H4 (cell line): ENCODE measurements at regions not wholly inside any gene's neighbourhood (a gene's known extent, or its start where the extent isn't known, plus 50 kb on each side); places are given as distances from the start of the nearest gene placed in this dataset.

ENCODE experiments used
- DNase-seq: peaks from one replicate; pipeline ENCODE4 v3.0.0-alpha.2; 2015; ENCODE audit warnings: low spot score

DNA sequence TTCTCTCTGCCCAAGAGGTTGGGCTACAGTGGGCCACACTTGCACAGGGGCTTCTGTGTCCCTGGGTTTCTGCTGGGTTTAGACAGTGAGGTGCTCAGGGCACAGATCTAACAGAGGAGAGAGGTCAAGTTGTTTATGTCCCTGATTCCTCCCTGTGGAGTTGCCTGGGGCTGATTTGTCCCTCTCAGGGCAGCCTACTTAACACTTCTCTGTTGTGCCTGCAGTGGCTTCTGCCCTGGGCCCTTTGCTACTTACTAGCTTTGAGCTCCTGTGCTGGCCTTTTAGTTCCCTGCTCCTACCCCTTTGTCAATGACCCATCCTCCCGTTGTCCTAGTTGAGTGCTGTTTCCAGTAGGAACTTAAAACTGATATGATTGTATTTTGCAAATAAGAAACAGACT, 114.0 kb upstream of the RGMA start:
- DNase-seq = no peak

- no peak for DNase-seq
These were observed 113.4 kb upstream of the RGMA start for GRCh38 chr15:93202405-93202804.

DNA sequence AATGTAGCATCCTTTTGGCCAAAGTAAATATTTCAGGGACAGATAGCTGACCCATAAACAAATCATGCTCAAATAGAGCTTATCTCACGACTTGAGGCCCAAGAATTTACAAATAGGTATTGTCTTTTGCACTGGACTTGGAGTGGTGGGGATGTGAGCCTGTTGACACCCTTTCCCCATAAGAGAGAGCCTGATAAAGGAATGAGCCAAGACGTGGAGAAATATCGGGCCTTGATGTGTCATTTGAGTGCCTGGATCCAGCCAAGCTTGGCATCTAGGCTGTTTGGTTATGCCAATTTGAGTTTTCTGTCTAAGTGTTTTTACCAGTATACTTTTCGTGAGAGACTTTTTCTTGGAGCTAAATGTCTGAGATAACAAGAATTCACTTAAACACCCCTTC, 112.9 kb upstream of the RGMA start:
- no peak for DNase-seq

- no peak for DNase-seq
These were observed 111.8 kb upstream of the RGMA start for GRCh38 chr15:93200837-93201226.

DNA sequence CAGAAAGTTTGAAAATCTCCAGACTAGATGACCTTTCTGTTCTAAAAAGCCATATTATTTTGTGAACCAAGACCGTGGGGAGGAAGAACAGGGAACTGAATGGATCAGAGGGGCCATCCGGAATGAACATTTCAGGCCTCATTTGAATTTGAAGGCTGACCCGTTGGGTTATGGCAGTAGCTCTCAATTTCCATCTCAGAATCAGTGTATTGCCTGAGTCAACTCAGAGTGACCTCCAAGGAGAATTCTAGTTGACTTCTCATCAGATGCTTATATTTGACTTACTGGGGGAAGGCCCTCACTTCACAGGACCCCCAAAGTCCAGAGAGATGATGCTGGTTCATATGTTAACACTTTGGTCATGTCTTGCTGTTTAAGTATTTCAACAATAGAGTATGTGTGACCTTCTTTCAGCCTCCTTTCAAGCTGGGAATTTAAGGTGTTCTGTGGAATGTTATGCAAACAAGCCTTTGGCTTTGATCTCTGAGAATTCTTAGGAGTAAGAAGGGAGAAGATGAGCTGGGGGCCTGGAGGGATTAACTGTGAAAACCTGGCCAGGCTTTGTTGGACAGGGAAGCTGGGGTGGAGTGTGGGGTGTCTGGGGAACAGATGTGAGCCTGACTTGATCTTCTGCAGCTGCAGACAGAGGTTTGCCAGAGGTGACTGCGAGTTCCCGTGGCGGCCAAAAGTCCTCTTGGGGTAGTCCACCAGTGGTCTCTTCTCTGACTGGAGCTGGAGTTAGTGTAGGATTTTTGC, 111.2 kb upstream of the RGMA start:
- DNase-seq = no peak

DNA sequence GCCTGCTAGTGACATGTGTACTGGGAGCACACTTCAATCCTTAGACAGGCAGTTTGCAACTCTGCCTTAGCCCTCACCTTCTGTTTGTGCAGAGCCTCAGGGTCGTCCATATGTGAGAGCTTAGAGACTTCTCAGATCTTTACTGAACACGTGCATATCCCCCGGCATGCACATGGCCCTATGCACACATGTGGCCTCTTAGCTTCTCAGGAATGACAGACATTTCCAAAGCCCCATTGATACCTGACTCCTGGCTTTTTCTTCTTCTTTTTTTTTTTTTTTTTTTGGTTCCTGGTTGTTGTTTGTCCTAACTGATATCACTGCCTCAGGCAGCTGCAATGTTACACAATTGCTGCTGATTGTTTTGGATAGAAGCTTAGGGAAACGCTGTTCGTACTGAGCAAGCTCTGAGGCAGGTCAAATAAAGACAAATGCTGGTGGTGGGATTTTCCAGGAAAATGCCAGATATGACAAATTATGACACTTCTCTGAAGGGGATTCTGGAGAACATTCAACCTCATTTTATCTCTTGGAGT, 107.2 kb upstream of the RGMA start:
- DNase-seq = no peak

GRCh38 chr15:93195109-93195508, 106.1 kb upstream of the RGMA start:
- no peak for DNase-seq

GRCh38 chr15:93190238-93190637, 101.2 kb upstream of the RGMA start:
- no peak for DNase-seq

DNA sequence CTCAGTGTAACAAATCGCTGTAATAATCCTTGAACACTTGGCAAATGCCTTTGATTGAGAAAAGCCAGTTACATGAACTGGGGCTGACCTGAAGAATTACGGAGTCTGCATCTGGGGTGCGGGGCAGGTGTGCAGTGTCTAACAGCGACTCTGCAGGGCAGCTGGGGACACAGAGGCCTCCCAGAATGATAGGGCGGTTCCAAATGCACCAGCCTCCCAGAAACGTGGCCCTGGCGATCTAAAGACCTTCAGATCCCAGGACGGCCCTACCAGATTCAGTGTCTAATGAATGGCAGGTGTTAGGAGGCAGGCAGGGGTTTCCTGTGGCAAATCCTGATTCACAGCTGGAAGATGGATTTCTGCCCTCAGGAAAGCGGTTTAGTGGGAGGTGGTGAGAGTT, 100.5 kb upstream of the RGMA start:
- DNase-seq = no peak

- no peak for DNase-seq
These were observed 99.2 kb upstream of the RGMA start for GRCh38 chr15:93188236-93188635.

- DNase-seq = no peak
These were observed 96.8 kb upstream of the RGMA start for GRCh38 chr15:93185796-93186195.

DNA sequence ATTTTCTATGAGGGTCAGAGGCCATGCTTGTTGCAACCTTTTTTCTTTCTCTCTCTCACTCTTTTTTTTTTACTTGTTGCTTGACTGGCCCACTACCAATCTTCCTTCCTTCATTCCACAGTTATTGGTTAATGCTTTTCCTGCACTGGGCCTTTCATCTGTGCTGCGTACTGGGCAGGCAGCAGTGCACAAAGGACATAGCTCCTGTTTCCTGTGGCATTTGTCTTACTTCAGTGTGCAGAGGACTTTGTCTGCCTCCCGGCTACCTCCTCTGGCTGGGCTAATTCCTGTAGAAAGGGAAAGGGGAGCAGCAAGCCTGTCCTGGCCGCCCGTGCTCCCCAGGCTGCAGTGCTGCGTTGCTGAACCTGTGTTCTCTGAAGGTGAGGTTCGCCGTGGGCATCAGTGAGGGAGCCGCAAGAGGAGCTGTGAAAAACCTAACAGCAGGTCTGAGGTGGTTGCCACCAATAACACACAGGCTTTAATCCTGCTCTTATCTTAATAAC, 93.7 kb upstream of the RGMA start:
- no peak for DNase-seq

DNA sequence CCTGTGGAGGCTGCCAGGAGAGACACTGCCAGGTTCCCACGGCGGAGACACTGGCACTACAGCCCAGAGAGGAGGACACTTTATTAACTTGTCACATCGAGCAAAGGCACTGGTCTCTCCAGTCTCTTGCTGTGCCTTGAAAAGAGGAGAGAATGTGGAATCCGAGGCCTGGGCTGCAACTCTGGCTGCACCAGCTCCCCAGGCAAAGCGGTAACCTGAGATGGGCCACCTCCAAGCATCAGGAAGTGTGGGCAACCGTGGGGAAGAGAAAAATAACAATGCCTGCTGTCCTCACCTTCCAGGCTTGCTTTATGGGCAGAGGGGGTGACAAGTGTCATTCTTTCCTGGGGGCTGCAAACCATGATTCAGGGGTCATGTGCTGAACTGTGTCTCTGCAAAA, 91.6 kb upstream of the RGMA start:
- DNase-seq = no peak

- DNase-seq = no peak
These were observed 91.1 kb upstream of the RGMA start for GRCh38 chr15:93180128-93180527.

DNA sequence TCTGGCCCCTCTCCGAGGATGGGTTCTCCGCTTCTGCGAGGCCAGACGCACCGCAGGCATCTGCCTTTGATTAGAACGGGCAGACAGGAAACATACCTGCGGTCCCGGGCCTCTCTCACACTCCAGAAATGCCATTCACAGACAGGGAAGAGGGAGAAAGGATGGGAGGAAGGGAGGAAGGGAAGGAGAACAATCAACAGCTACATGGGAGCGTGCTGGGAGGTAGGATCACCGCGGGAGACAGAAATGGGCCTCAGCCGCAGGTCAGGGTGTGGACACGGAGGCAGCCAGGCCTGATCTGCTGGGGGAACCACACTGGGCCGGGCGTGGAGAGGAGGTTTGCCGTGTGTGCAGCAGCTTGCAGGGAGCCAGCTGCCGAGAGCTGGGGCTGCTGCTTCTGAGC, 90.7 kb upstream of the RGMA start:
- DNase-seq = no peak

- no peak for DNase-seq
These were observed 90.1 kb upstream of the RGMA start for GRCh38 chr15:93179072-93179471.

DNA sequence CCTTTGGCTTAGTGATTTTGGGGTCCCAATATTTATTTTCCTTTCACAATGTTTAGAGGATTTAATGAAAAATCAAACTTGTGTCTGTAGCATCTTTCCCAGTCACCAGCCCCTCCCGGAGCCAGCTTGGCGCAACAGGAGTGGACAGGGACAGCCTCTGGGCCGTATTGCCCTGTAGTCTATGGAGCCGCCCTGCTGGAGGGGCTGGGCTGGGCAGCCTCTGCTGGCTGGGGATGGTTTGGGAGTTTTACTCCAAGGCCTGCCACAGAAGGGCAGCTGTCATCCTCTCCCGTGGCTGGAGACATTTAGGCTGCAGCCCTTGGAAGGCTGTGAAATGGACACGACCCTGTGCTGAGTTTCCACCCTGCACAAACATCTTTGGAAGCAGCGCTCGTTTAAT, 89.4 kb upstream of the RGMA start:
- DNase-seq = no peak

DNA sequence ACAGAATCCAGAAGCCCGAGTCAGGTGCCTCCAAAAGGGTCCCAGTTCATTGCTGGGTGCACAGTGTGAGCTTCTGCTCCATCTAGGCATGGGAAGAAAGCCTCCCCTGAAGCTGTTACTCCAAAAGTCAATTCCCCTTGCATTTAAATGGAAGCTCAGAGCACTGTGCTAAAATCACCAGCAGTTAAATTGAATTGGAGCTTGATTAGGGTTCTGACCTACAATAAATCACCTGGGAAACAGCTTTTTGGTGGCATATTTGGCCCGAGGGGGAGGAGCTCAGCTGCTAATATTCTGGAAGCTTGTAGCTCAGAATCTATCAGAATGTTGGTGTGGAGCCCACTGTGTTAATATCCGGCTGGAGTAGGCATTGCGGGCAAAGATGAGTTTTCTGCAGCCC, 87.1 kb upstream of the RGMA start:
- no peak for DNase-seq

- DNase-seq = no peak
These were observed 85.8 kb upstream of the RGMA start for GRCh38 chr15:93174836-93175235.

DNA sequence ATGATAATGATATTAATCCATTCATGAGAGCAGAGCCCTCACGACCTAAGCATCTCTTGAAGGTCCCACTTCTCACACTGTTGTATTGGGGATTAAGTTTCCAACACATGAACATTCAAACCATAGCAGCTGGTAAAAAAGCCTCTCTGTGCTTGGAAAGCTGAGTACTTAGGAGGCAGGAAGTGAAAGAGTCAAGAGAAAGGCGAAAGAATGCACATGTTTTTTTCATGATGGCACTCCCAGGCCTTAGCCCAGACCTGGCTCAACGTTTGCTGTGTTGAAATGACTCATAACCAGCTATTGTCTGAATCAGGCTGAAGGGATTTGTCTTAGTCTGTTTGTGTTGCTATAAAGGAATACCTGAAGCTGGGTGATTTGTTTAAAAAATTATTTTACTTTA, 84.4 kb upstream of the RGMA start:
- DNase-seq = no peak

DNA sequence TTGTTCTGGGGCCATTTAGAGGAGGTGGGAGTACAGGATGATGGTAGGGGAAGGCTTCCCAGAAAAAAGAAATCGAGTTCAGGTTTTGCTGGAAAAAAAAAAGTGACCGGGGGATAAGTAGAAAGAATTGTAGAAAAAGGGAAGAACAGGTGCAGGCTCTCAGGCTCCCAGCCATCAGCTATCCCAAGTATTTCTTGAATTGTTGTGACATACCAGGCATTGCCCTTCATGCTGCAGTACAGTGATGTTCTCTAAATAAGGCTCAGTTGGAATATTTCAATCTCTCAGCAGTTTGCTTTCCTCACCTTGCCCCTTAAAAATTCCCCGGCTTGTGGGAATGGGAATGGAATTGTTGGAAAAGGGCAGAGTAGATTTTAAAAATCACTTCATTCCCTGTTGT, 82.5 kb upstream of the RGMA start:
- DNase-seq = no peak

DNA sequence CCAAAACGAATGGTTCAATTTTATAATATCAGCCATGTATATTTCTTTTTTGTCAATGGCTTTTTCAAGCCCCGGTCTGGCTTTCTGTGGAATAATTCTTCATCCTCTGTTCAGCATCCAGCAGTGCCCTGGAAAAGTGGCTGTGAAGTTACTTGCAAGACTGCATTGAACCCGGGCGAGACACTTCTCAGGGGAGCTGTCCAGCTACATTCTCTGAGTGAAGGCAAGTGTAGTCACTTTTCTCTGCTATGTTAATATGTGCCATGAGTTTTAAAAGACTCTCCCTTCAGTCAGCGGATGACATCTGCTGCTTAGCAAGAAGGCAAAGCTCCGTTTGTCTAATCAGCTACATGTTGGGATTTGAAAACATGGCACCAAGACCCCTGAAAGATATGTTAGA, 81.3 kb upstream of the RGMA start:
- DNase-seq = no peak

- no peak for DNase-seq
These were observed 79.9 kb upstream of the RGMA start for GRCh38 chr15:93168910-93169309.

DNA sequence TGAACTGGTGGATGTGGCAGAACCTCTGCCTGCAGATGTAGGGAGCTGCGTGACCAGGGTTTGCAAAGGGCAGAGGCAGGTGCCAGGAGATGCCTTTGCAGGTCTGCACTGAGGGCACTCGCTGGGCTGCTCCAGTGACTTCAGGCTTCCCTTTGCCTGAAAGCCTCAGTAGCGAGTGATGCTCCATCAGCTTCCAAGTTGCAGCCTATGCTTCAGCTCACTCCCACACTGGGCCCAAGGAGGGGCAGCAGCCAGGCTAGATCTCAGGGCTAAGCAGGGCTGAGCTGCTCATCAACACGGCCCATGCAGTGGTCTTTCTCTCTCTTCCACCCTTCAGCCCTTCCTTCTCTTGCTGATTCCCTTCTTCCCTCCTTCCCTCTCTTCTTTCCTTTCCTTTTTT, 78.3 kb upstream of the RGMA start:
- DNase-seq = no peak
